Fibroblast of lung (primary cell): ENCODE measurements at regions not wholly inside any gene's neighbourhood (a gene's known extent, or its start where the extent isn't known, plus 50 kb on each side); places are given as distances from the start of the nearest gene placed in this dataset.

Experiments used
- CTCF ChIP-seq, 2 donors: IDR thresholded peaks in 1 of 2; conservative IDR thresholded peaks in 1 of 2; 1 replicate in 1 of 2; 2 replicates in 1 of 2; pipeline ENCODE4 v1.5.1; 2011 to 2012; ENCODE audit warnings: low read length in 2 of 2, control low read depth in 1 of 2, inconsistent platforms in 1 of 2, low read depth in 1 of 2, mild to moderate bottlenecking in 1 of 2
- EZH2 ChIP-seq: IDR thresholded peaks from 2 replicates; pipeline ENCODE4 v1.5.1; 2012; ENCODE audit warnings: low read length, control low read depth, mild to moderate bottlenecking; ENCODE audit errors: missing control alignments

GRCh38 chr14:22311636-22312035 is 277.4 kb downstream of the DAD1 start:
- TF ChIP-seq CTCF (conservative IDR thresholded peaks at IDR 0.05 in 1 of 2, IDR thresholded peaks at IDR 0.05 in 1 of 2; ENCODE audit: low read depth in 1 of 2, low read length in 2 of 2): no peak
- no peak for TF ChIP-seq EZH2
